H9 (cell line): ENCODE measurements at regions not wholly inside any gene's neighbourhood (a gene's known extent, or its start where the extent isn't known, plus 50 kb on each side); places are given as distances from the start of the nearest gene placed in this dataset.

Experiments
- DNase-seq: peaks from one replicate; pipeline ENCODE4 v3.0.0-alpha.2; 2017
- H2AFZ ChIP-seq: one replicate; pipeline ENCODE4 v1.6.1; 2013; ENCODE audit warnings: mild to moderate bottlenecking, low read length, control low read depth, moderate library complexity
- H2AK5ac ChIP-seq: 2 replicates; pipeline ENCODE4 v1.6.1; 2013; ENCODE audit warnings: low read length, control low read depth, mixed read lengths; ENCODE audit not compliant: insufficient read length
- H2BK120ac ChIP-seq: one replicate; pipeline ENCODE4 v1.6.1; 2013; ENCODE audit warnings: low read depth, mild to moderate bottlenecking, low read length, control low read depth, inconsistent platforms; ENCODE audit not compliant: poor library complexity, severe bottlenecking
- H2BK12ac ChIP-seq: 2 replicates; pipeline ENCODE4 v1.6.1; 2013; ENCODE audit warnings: low read length, control low read depth, mixed read lengths, low read depth; ENCODE audit not compliant: insufficient read length
- H2BK15ac ChIP-seq: 2 replicates; pipeline ENCODE4 v1.6.1; 2013; ENCODE audit warnings: low read depth, low read length, control low read depth
- H2BK20ac ChIP-seq: one replicate; pipeline ENCODE4 v1.6.1; 2013; ENCODE audit warnings: low read depth, mild to moderate bottlenecking, low read length, control low read depth, inconsistent platforms; ENCODE audit not compliant: poor library complexity, severe bottlenecking
- H2BK5ac ChIP-seq: 2 replicates; pipeline ENCODE4 v1.6.1; 2013; ENCODE audit warnings: low read length, control low read depth, mixed read lengths; ENCODE audit not compliant: insufficient read length
- H3K14ac ChIP-seq: 2 replicates; pipeline ENCODE4 v1.6.1; 2013; ENCODE audit warnings: low read length, control low read depth; ENCODE audit not compliant: insufficient read depth
- H3K18ac ChIP-seq: 2 replicates; pipeline ENCODE4 v1.6.1; 2013; ENCODE audit warnings: low read depth, mild to moderate bottlenecking, mixed read lengths, low read length, control low read depth; ENCODE audit not compliant: insufficient read length
- H3K23ac ChIP-seq: 2 replicates; pipeline ENCODE4 v1.6.1; 2013; ENCODE audit warnings: low read length, control low read depth, mixed read lengths, low read depth; ENCODE audit not compliant: insufficient read length
- H3K23me2 ChIP-seq: 2 replicates; pipeline ENCODE4 v1.6.1; 2013; ENCODE audit warnings: low read depth, mild to moderate bottlenecking, mixed read lengths, low read length, control low read depth; ENCODE audit not compliant: insufficient read length, poor library complexity, severe bottlenecking
- H3K27ac ChIP-seq: 2 replicates; pipeline ENCODE4 v1.5.1; 2013; ENCODE audit warnings: low read length, control low read depth, mixed read lengths, low read depth; ENCODE audit not compliant: insufficient read length
- H3K27me3 ChIP-seq: 2 replicates; pipeline ENCODE4 v1.6.1; 2013; ENCODE audit warnings: low read length, control low read depth, inconsistent platforms; ENCODE audit not compliant: insufficient read depth
- H3K4ac ChIP-seq: 2 replicates; pipeline ENCODE4 v1.6.1; 2013; ENCODE audit warnings: low read depth, mild to moderate bottlenecking, control low read depth, inconsistent platforms, low read length, moderate library complexity
- H3K4me1 ChIP-seq: 2 replicates; pipeline ENCODE4 v1.6.1; 2013; ENCODE audit warnings: low read length, control low read depth, inconsistent platforms; ENCODE audit not compliant: insufficient read depth
- H3K4me2 ChIP-seq: 2 replicates; pipeline ENCODE4 v1.6.1; 2013; ENCODE audit warnings: low read length, control low read depth, mixed read lengths; ENCODE audit not compliant: insufficient read length, insufficient read depth
- H3K56ac ChIP-seq: 2 replicates; pipeline ENCODE4 v1.6.1; 2013; ENCODE audit warnings: low read depth, mild to moderate bottlenecking, mixed read lengths, low read length, control low read depth; ENCODE audit not compliant: insufficient read length
- H3K79me1 ChIP-seq: 2 replicates; pipeline ENCODE4 v1.6.1; 2013; ENCODE audit warnings: low read depth, mild to moderate bottlenecking, moderate library complexity, low read length, control low read depth, inconsistent platforms; ENCODE audit not compliant: insufficient read depth, poor library complexity, severe bottlenecking
- H3K79me2 ChIP-seq: 2 replicates; pipeline ENCODE4 v1.6.1; 2013; ENCODE audit warnings: low read length, control low read depth, inconsistent platforms; ENCODE audit not compliant: insufficient read depth
- H3K9ac ChIP-seq: 2 replicates; pipeline ENCODE4 v1.6.1; 2013; ENCODE audit warnings: low read length, control low read depth, mixed read lengths; ENCODE audit not compliant: insufficient read length; ENCODE audit errors: extremely low read depth
- H3K9me3 ChIP-seq: one replicate; pipeline ENCODE4 v1.6.1; 2013; ENCODE audit warnings: low read depth, low read length, inconsistent platforms; ENCODE audit not compliant: control insufficient read depth
- H3T11ph ChIP-seq: one replicate; pipeline ENCODE4 v1.6.1; 2013; ENCODE audit warnings: mild to moderate bottlenecking, low read length, control low read depth, inconsistent platforms
- H4K20me1 ChIP-seq: one replicate; pipeline ENCODE4 v1.6.1; 2013; ENCODE audit not compliant: control insufficient read depth, insufficient read length, insufficient read depth
- H4K5ac ChIP-seq: 2 replicates; pipeline ENCODE4 v1.6.1; 2013; ENCODE audit warnings: low read depth, mild to moderate bottlenecking, mixed read lengths, low read length, control low read depth; ENCODE audit not compliant: insufficient read length
- H4K8ac ChIP-seq: replicated peaks from 2 replicates; pipeline ENCODE4 v1.6.1; 2013; ENCODE audit warnings: low read length, control low read depth, mixed read lengths, low read depth; ENCODE audit not compliant: insufficient read length
- H4K91ac ChIP-seq: 2 replicates; pipeline ENCODE4 v1.6.1; 2013; ENCODE audit warnings: low read depth, mild to moderate bottlenecking, moderate library complexity, mixed read lengths, low read length, control low read depth; ENCODE audit not compliant: insufficient read length
- H3K27ac Mint-ChIP-seq, 3 experiments: 2 replicates in 2 of 3; 3 replicates in 1 of 3; pipeline ENCODE4 v1.8.0; 2020 to 2021; ENCODE audit warnings: mixed read lengths in 3 of 3, mild to moderate bottlenecking in 1 of 3, moderate library complexity in 1 of 3
- H3K27me3 Mint-ChIP-seq: 2 replicates; pipeline ENCODE4 v1.8.0; 2021; ENCODE audit warnings: low read depth, mild to moderate bottlenecking, moderate library complexity, mixed read lengths
- H3K36me3 Mint-ChIP-seq, 3 experiments: 2 replicates in 2 of 3; 3 replicates in 1 of 3; pipeline ENCODE4 v1.8.0; 2020 to 2021; ENCODE audit warnings: low read depth in 3 of 3, mixed read lengths in 3 of 3; ENCODE audit not compliant: insufficient read depth in 1 of 3
- H3K4me1 Mint-ChIP-seq, 2 experiments: 2 replicates each; pipeline ENCODE4 v1.8.0; 2020; ENCODE audit warnings: mixed read lengths in 2 of 2
- H3K4me3 Mint-ChIP-seq, 2 experiments: 2 replicates in 1 of 2; 3 replicates in 1 of 2; pipeline ENCODE4 v1.8.0; 2020 to 2021; ENCODE audit warnings: mild to moderate bottlenecking in 2 of 2, mixed read lengths in 2 of 2, moderate library complexity in 1 of 2
- H3K9me3 Mint-ChIP-seq, 2 experiments: 2 replicates in 1 of 2; 3 replicates in 1 of 2; pipeline ENCODE4 v1.8.0; 2020; ENCODE audit warnings: mild to moderate bottlenecking in 2 of 2, mixed read lengths in 2 of 2, moderate library complexity in 1 of 2
- CTCF ChIP-seq: fragments of 200-600 bp; sonication (generic); conservative IDR thresholded peaks from 3 replicates; pipeline ENCODE4 v1.8.0; 2021; ENCODE audit warnings: antibody characterized with exemption, mild to moderate bottlenecking
- WGBS: extraction: QIAGEN DNeasy Blood & Tissue Kit; methylation state at CpG from one replicate; pipeline ENCODE4 v1.1.7; 2013; ENCODE audit warnings: missing lambda C conversion rate, low lambda C conversion rate, mixed read lengths; ENCODE audit not compliant: insufficient read length; ENCODE audit errors: extremely low coverage; 5-methylcytosine and 5-hydroxymethylcytosine counted together

- Histone ChIP-seq H3K9ac (no peak overlapping the region), H3K27me3 (no peaks in the 10 kb centered on the region), H2BK5ac (no peak overlapping the region), H2AK5ac (no peak overlapping the region), H3K4ac (no peak overlapping the region), H2BK120ac (no peak overlapping the region), H3K56ac (no peak overlapping the region), H2AFZ (no peak overlapping the region), H3T11ph (no peak overlapping the region), H2BK12ac (no peak overlapping the region), H3K9me3 (no peaks in the 10 kb centered on the region), H2BK20ac (no peak overlapping the region), H4K8ac (no peak overlapping the region), H3K27ac (no peak overlapping the region), H3K79me2 (no peaks in the 10 kb centered on the region), H3K23me2 (no peaks in the 10 kb centered on the region), H2BK15ac (no peak overlapping the region), H3K4me1 (no peaks in the 10 kb centered on the region), H3K14ac (no peak overlapping the region), H4K5ac (no peak overlapping the region), H3K23ac (no peak overlapping the region), H3K18ac (no peak overlapping the region), H4K20me1 (no peaks in the 10 kb centered on the region), H4K91ac (no peak overlapping the region), H3K4me2 (no peak overlapping the region), H3K79me1 (no peaks in the 10 kb centered on the region)
- Mint-ChIP-seq H3K4me3 (no peak overlapping the region), H3K27ac (no peak overlapping the region), H3K9me3 (peaks cover 2 to 10% of the 10 kb centered on the region in 2 experiments; a peak in 4 of 5 replicates), H3K4me1 (no peaks in the 10 kb centered on the region), H3K36me3 (peaks cover 0 to 5% (median 2%) of the 10 kb centered on the region in 3 experiments; a peak in 3 of 7 replicates), H3K27me3 (no peaks in the 10 kb centered on the region)
- no CpG with 5 or more reads among the region's 3 CpGs for WGBS
- TF ChIP-seq CTCF, result no peak
- DNase-seq, result no peak
These were observed 872.7 kb upstream of the ADAMTS5 start for GRCh38 chr21:27839512-27840115.
